CD14-positive monocyte (primary cell): ENCODE measurements at regions not wholly inside any gene's neighbourhood (a gene's known extent, or its start where the extent isn't known, plus 50 kb on each side); places are given as distances from the start of the nearest gene placed in this dataset.

ENCODE experiments used
- DNase-seq, 3 donors: peaks; one replicate each; pipeline ENCODE4 v3.0.0-alpha.2; 2011 to 2022
- H2AFZ ChIP-seq: 2 replicates; pipeline ENCODE4 v1.6.0; 2012; ENCODE audit warnings: mild to moderate bottlenecking, low read depth, low read length, inconsistent platforms; ENCODE audit not compliant: insufficient read depth, poor library complexity, severe bottlenecking
- H3K27ac ChIP-seq, 2 donors: 1 replicate in 1 of 2; 2 replicates in 1 of 2; pipeline ENCODE4 v1.5.1; 2012 to 2013; ENCODE audit warnings: low read length in 2 of 2, control low read depth in 1 of 2, inconsistent platforms in 1 of 2, low read depth in 1 of 2, mild to moderate bottlenecking in 1 of 2
- H3K27me3 ChIP-seq, 2 donors: one replicate each; pipeline versions ENCODE4 v1.6.0 to v1.6.1; 2011 to 2013; ENCODE audit warnings: low read length in 2 of 2; ENCODE audit not compliant: control insufficient read depth in 2 of 2, insufficient read depth in 2 of 2
- H3K36me3 ChIP-seq, 2 donors: replicated peaks in 1 of 2; 1 replicate in 1 of 2; 2 replicates in 1 of 2; pipeline versions ENCODE4 v1.5.1 to v1.6.1; 2012 to 2013; ENCODE audit warnings: low read length in 2 of 2, control low read depth in 1 of 2, inconsistent platforms in 1 of 2, mild to moderate bottlenecking in 1 of 2; ENCODE audit not compliant: insufficient read depth in 2 of 2, control insufficient read depth in 1 of 2
- H3K4me1 ChIP-seq, 2 donors: 1 replicate in 1 of 2; 2 replicates in 1 of 2; pipeline versions ENCODE4 v1.5.1 to v1.6.1; 2012 to 2013; ENCODE audit warnings: low read length in 2 of 2, control low read depth in 1 of 2, inconsistent platforms in 1 of 2, mild to moderate bottlenecking in 1 of 2, moderate library complexity in 1 of 2; ENCODE audit not compliant: insufficient read depth in 2 of 2, control insufficient read depth in 1 of 2
- H3K4me2 ChIP-seq: replicated peaks from 2 replicates; pipeline ENCODE3; 2012; ENCODE audit warnings: low read length, moderate library complexity, mild to moderate bottlenecking; ENCODE audit not compliant: poor library complexity, severe bottlenecking; ENCODE audit errors: extremely low read depth
- H3K4me3 ChIP-seq, 3 experiments: fragments of 200-600 bp in 1 of 3; sonication (generic) in 1 of 3; replicated peaks in 1 of 3; 1 replicate in 2 of 3; 2 replicates in 1 of 3; pipeline ENCODE4 v1.5.1; 2011 to 2013; ENCODE audit warnings: low read length in 3 of 3, mild to moderate bottlenecking in 3 of 3, control low read depth in 2 of 3, low read depth in 2 of 3, inconsistent platforms in 1 of 3, moderate library complexity in 1 of 3
- H3K79me2 ChIP-seq: 2 replicates; pipeline ENCODE4 v1.6.0; 2012; ENCODE audit warnings: mild to moderate bottlenecking, control low read depth, inconsistent platforms, low read length, moderate library complexity; ENCODE audit not compliant: insufficient read depth
- H3K9ac ChIP-seq: 2 replicates; pipeline ENCODE4 v1.6.0; 2017; ENCODE audit warnings: low read length, mild to moderate bottlenecking; ENCODE audit not compliant: insufficient read depth, poor library complexity, severe bottlenecking
- H3K9me3 ChIP-seq, 2 donors: replicated peaks in 1 of 2; 1 replicate in 1 of 2; 2 replicates in 1 of 2; pipeline versions ENCODE4 v1.5.1 to v1.6.1; 2012 to 2013; ENCODE audit warnings: low read length in 2 of 2, control low read depth in 1 of 2; ENCODE audit not compliant: control insufficient read depth in 1 of 2, insufficient read depth in 1 of 2
- H4K20me1 ChIP-seq: 2 replicates; pipeline ENCODE4 v1.6.0; 2012; ENCODE audit warnings: mild to moderate bottlenecking, low read length, control low read depth, moderate library complexity; ENCODE audit not compliant: insufficient read depth
- H3K27ac Mint-ChIP-seq, 7 donors: one replicate each; pipeline ENCODE4 v1.8.0; 2020; ENCODE audit warnings: mild to moderate bottlenecking in 7 of 7, mixed read lengths in 7 of 7, moderate library complexity in 6 of 7, inconsistent platforms in 2 of 7
- H3K27me3 Mint-ChIP-seq, 3 donors: one replicate each; pipeline ENCODE4 v1.8.0; 2021 to 2022; ENCODE audit warnings: low read depth in 3 of 3, mild to moderate bottlenecking in 3 of 3, mixed read lengths in 3 of 3, moderate library complexity in 3 of 3, inconsistent platforms in 1 of 3
- H3K36me3 Mint-ChIP-seq, 2 donors: one replicate each; pipeline ENCODE4 v1.8.0; 2020; ENCODE audit warnings: mixed read lengths in 2 of 2, inconsistent platforms in 1 of 2, mild to moderate bottlenecking in 1 of 2
- H3K4me1 Mint-ChIP-seq: one replicate; pipeline ENCODE4 v1.8.0; 2020; ENCODE audit warnings: mild to moderate bottlenecking, mixed read lengths
- H3K4me3 Mint-ChIP-seq, 2 donors: one replicate each; pipeline ENCODE4 v1.8.0; 2020; ENCODE audit warnings: mild to moderate bottlenecking in 2 of 2, mixed read lengths in 2 of 2, moderate library complexity in 1 of 2
- H3K9me3 Mint-ChIP-seq, 7 donors: one replicate each; pipeline ENCODE4 v1.8.0; 2020 to 2022; ENCODE audit warnings: mixed read lengths in 7 of 7, mild to moderate bottlenecking in 6 of 7, moderate library complexity in 6 of 7, inconsistent platforms in 2 of 7
- WGBS: methylation state at CpG from one replicate; pipeline ENCODE4 v1.1.5; 2013; ENCODE audit warnings: missing lambda C conversion rate; ENCODE audit not compliant: insufficient coverage; 5-methylcytosine and 5-hydroxymethylcytosine counted together
- intact Hi-C, 2 donors: fragments of 100-400 bp; cut with micrococcal nuclease; formaldehyde crosslinking; loops; one replicate each; pipeline versions ENCODE4 v1.15.0 to v1.15.1; 2023
- TF ChIP-seq, protein P1 (sequence below): fragments of 200-600 bp; IDR thresholded peaks from one replicate; pipeline ENCODE4 v1.8.0; 2022; ENCODE audit warnings: antibody characterized with exemption, mild to moderate bottlenecking

DNA sequence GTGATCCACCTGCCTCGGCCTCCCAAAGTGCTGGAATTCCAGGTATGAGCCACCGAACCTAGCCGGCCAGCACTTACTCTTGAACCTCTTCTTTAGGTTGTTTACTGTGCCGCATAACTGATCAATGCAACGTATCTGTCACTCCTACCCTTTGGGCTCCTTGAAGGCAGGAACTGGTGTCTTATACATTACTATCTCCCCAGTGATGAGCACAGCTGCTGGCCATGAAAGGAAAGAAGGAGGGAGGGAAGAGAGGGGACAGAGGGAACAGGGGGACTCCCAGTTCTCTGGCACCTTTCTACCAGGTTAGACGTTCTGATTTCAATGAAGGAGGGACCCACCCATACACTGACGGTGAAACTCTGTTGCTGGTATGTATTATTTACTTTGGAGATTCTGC lies 111.8 kb upstream of the NANOS1 start:
- TF ChIP-seq, protein P1, sequence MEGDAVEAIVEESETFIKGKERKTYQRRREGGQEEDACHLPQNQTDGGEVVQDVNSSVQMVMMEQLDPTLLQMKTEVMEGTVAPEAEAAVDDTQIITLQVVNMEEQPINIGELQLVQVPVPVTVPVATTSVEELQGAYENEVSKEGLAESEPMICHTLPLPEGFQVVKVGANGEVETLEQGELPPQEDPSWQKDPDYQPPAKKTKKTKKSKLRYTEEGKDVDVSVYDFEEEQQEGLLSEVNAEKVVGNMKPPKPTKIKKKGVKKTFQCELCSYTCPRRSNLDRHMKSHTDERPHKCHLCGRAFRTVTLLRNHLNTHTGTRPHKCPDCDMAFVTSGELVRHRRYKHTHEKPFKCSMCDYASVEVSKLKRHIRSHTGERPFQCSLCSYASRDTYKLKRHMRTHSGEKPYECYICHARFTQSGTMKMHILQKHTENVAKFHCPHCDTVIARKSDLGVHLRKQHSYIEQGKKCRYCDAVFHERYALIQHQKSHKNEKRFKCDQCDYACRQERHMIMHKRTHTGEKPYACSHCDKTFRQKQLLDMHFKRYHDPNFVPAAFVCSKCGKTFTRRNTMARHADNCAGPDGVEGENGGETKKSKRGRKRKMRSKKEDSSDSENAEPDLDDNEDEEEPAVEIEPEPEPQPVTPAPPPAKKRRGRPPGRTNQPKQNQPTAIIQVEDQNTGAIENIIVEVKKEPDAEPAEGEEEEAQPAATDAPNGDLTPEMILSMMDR: no peak
- 90% methylated on average over 4 of the region's 7 CpGs for WGBS
- Histone ChIP-seq H3K9me3 (no peaks in the 10 kb centered on the region), H3K4me3 (no peak overlapping the region), H3K9ac (no peak overlapping the region), H3K4me2 (no peak overlapping the region), H3K27me3 (no peaks in the 10 kb centered on the region), H3K27ac (no peak overlapping the region), H3K36me3 (no peaks in the 10 kb centered on the region), H2AFZ (no peak overlapping the region), H3K79me2 (no peaks in the 10 kb centered on the region), H3K4me1 (no peaks in the 10 kb centered on the region), H4K20me1 (no peaks in the 10 kb centered on the region)
- intact Hi-C loops: no loop called here
- DNase-seq: no peak
- Mint-ChIP-seq H3K4me3 (no peak overlapping the region), H3K27ac (no peak overlapping the region), H3K27me3 (peaks cover 8 to 11% (median 9%) of the 10 kb centered on the region in 3 donors), H3K9me3 (peaks cover 0 to 2% (median 0%) of the 10 kb centered on the region in 7 donors), H3K36me3 (no peaks in the 10 kb centered on the region), H3K4me1 (no peaks in the 10 kb centered on the region)

DNA sequence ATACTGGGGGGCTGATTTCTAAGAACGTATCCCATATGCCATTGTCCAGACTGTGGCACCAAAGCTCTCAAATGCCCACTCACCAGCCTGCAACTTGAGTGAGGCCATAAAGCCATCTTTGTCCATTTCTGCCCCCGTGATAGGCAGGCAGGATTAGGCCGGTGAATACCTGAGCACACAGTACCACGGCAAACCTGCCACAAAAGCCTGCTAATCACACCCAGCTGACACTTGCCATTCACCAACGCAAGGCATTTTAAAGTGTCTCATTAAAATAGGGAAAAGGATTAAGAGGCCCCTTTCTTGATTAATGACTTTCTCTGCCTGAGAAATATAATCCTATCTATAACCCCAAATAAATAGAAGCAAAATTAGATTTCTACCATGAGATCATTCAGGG lies 111.4 kb upstream of the NANOS1 start:
- Mint-ChIP-seq H3K27ac (no peak overlapping the region), H3K4me1 (no peaks in the 10 kb centered on the region), H3K36me3 (no peaks in the 10 kb centered on the region), H3K9me3 (peaks cover 0 to 2% (median 0%) of the 10 kb centered on the region in 7 donors), H3K4me3 (no peak overlapping the region), H3K27me3 (peaks cover 7 to 11% (median 8%) of the 10 kb centered on the region in 3 donors)
- WGBS: 74% methylated on average over 2 of the region's 5 CpGs
- no peak overlapping the region for H2AFZ ChIP-seq
- no peaks in the 10 kb centered on the region for H4K20me1 ChIP-seq
- H3K27me3 ChIP-seq: no peaks in the 10 kb centered on the region
- no peak overlapping the region for H3K27ac ChIP-seq
- no peaks in the 10 kb centered on the region for H3K36me3 ChIP-seq
- no peak for DNase-seq
- no peaks in the 10 kb centered on the region for H3K79me2 ChIP-seq
- TF ChIP-seq, protein P1: no peak
- H3K9ac ChIP-seq: no peak overlapping the region
- H3K4me1 ChIP-seq: no peaks in the 10 kb centered on the region
- no peaks in the 10 kb centered on the region for H3K9me3 ChIP-seq
- no peak overlapping the region for H3K4me2 ChIP-seq
- H3K4me3 ChIP-seq: no peak overlapping the region
- intact Hi-C loops: no loop called here
